A549 (cell line): ENCODE measurements at regions not wholly inside any gene's neighbourhood (a gene's known extent, or its start where the extent isn't known, plus 50 kb on each side); places are given as distances from the start of the nearest gene placed in this dataset.

ENCODE experiments used
- ATAC-seq, 2 experiments: fragments of 200-7000 bp in 1 of 2; fragments of >200 bp in 1 of 2; cut with Nextera tagmentation in 1 of 2; cut with Tn5 transposase in 1 of 2; 3 replicates each; pipeline versions ENCODE4 v1.8.0 to v1.9.1; 2018 to 2020; ENCODE audit warnings: mild to moderate bottlenecking in 1 of 2, moderate library complexity in 1 of 2
- CTCF ChIA-PET: fragments of 300-600 bp; sonication (Branson Sonifier 250); formaldehyde crosslinking; extraction: SDS; loops from one replicate; lab custom pipeline; 2021; ENCODE audit warnings: antibody characterized with exemption, inconsistent platforms; lab: Yijun Ruan, JAX
- POLR2A ChIA-PET: fragments of 350-600 bp; formaldehyde crosslinking; extraction: SDS; loops from one replicate; lab custom pipeline; 2021; ENCODE audit warnings: antibody characterized with exemption, inconsistent platforms; lab: Yijun Ruan, JAX
- DNase-seq, 2 experiments: peaks; one replicate each; pipeline versions ENCODE4 v3.0.0 to v3.0.0-alpha.2; 2011 to 2016; ENCODE audit warnings: low read depth in 1 of 2, low spot score in 1 of 2
- FAIRE-seq: peaks from 2 replicates; lab custom pipeline; 2011; peaks lifted over from hg19 to GRCh38; lab: Jason Lieb, UNC
- H3K27ac ChIP-seq, 2 experiments: fragments of >200 bp; sonication (Bioruptor Twin); formaldehyde crosslinking; 3 replicates each; pipeline ENCODE4 v1.5.1; 2016 to 2017
- H3K4me1 ChIP-seq: fragments of >200 bp; sonication (Bioruptor Twin); formaldehyde crosslinking; 3 replicates; pipeline ENCODE4 v1.6.1; 2016
- H3K4me2 ChIP-seq: fragments of >200 bp; sonication (Bioruptor Twin); formaldehyde crosslinking; 3 replicates; pipeline ENCODE4 v1.6.1; 2016
- H3K4me3 ChIP-seq: fragments of >200 bp; sonication (Bioruptor Twin); formaldehyde crosslinking; 3 replicates; pipeline ENCODE4 v1.5.1; 2016
- H3K9me3 ChIP-seq: fragments of >200 bp; sonication (Bioruptor Twin); formaldehyde crosslinking; 3 replicates; pipeline ENCODE4 v1.6.1; 2016
- BCL3 ChIP-seq: fragments of >200 bp; sonication (Bioruptor Twin); formaldehyde crosslinking; IDR thresholded peaks from 3 replicates; pipeline ENCODE4 v1.6.1; 2016
- CHD2 ChIP-seq: fragments of 150-350 bp; IDR thresholded peaks from 2 replicates; pipeline ENCODE4 v1.6.1; 2014; ENCODE audit warnings: low read length; ENCODE audit not compliant: partially characterized antibody
- CHD4 ChIP-seq: fragments of 200-600 bp; sonication (generic); IDR thresholded peaks from 2 replicates; pipeline ENCODE4 v1.6.1; 2016; ENCODE audit warnings: antibody characterized with exemption, mild to moderate bottlenecking, borderline replicate concordance
- E2F6 ChIP-seq: IDR thresholded peaks from 2 replicates; pipeline ENCODE4 v1.6.1; 2012; ENCODE audit warnings: low read depth, borderline replicate concordance
- EP300 ChIP-seq, 2 experiments: fragments of >200 bp; sonication (Bioruptor Twin); formaldehyde crosslinking; IDR thresholded peaks; 2 replicates in 1 of 2; 3 replicates in 1 of 2; pipeline ENCODE4 v1.6.1; 2016 to 2017
- FOSL2 ChIP-seq, 2 experiments: fragments of 450-650 bp in 1 of 2; fragments of >200 bp in 1 of 2; sonication (Bioruptor Twin) in 1 of 2; formaldehyde crosslinking; IDR thresholded peaks; 2 replicates each; pipeline versions ENCODE4 v1.5.0 to v1.6.1; 2016 to 2020; ENCODE audit warnings: mild to moderate bottlenecking in 1 of 2, moderate library complexity in 1 of 2
- FOXS1 ChIP-seq: fragments of 250-450 bp; sonication (Bioruptor Pico); IDR thresholded peaks from 2 replicates; pipeline ENCODE4 v1.5.0; 2020; ENCODE audit warnings: mild to moderate bottlenecking, moderate library complexity
- GATA3 ChIP-seq: IDR thresholded peaks from 2 replicates; pipeline ENCODE4 v1.6.1; 2012; ENCODE audit warnings: borderline replicate concordance
- HES2 ChIP-seq: fragments of >200 bp; sonication (Bioruptor Twin); formaldehyde crosslinking; IDR thresholded peaks from 2 replicates; pipeline ENCODE4 v1.6.1; 2016
- JUN ChIP-seq, 2 experiments: fragments of >200 bp; sonication (Bioruptor Twin); formaldehyde crosslinking; IDR thresholded peaks; 2 replicates in 1 of 2; 3 replicates in 1 of 2; pipeline ENCODE4 v1.6.1; 2016 to 2017
- KDM5A ChIP-seq: fragments of 200-600 bp; sonication (generic); IDR thresholded peaks from 2 replicates; pipeline ENCODE4 v1.6.1; 2016; ENCODE audit warnings: antibody characterized with exemption, mild to moderate bottlenecking
- MAFK ChIP-seq: fragments of 450-650 bp; IDR thresholded peaks from 2 replicates; pipeline ENCODE4 v1.6.1; 2014; ENCODE audit not compliant: partially characterized antibody
- MAZ ChIP-seq: fragments of 150-350 bp; IDR thresholded peaks from 2 replicates; pipeline ENCODE4 v1.6.1; 2014; ENCODE audit warnings: antibody characterized with exemption, low read depth, low read length, borderline replicate concordance
- MYC ChIP-seq: IDR thresholded peaks from 2 replicates; pipeline ENCODE4 v1.6.1; 2012; ENCODE audit warnings: mild to moderate bottlenecking, inconsistent platforms, low read length, improper control_type of control experiment, borderline replicate concordance
- NFE2L2 ChIP-seq: fragments of 150-350 bp; conservative IDR thresholded peaks from 2 replicates; pipeline ENCODE4 v1.6.1; 2014; ENCODE audit warnings: low read length
- NR3C1 ChIP-seq: fragments of >200 bp; sonication (Bioruptor Twin); formaldehyde crosslinking; IDR thresholded peaks from 3 replicates; pipeline ENCODE4 v1.6.1; 2017
- POLR2AphosphoS2 ChIP-seq: conservative IDR thresholded peaks from 2 replicates; pipeline ENCODE4 v1.6.1; 2012; ENCODE audit warnings: low read length, improper control_type of control experiment, inconsistent platforms
- RNF2 ChIP-seq: fragments of 200-600 bp; sonication (generic); IDR thresholded peaks from 2 replicates; pipeline ENCODE4 v1.6.1; 2016; ENCODE audit warnings: low read depth, mild to moderate bottlenecking, antibody characterized with exemption, moderate library complexity, borderline replicate concordance
- ZFP36 ChIP-seq: fragments of 450-650 bp; IDR thresholded peaks from 2 replicates; pipeline ENCODE4 v1.6.1; 2014; ENCODE audit warnings: borderline replicate concordance; ENCODE audit not compliant: partially characterized antibody
- ZNF302 ChIP-seq: fragments of 250-450 bp; sonication (Bioruptor Pico); IDR thresholded peaks from 2 replicates; pipeline ENCODE4 v1.9.0; 2021; ENCODE audit warnings: inconsistent platforms, mild to moderate bottlenecking, moderate library complexity
- ZSCAN20 ChIP-seq: fragments of 250-450 bp; sonication (Bioruptor Pico); IDR thresholded peaks from 2 replicates; pipeline ENCODE4 v1.8.0; 2022; ENCODE audit warnings: mild to moderate bottlenecking, moderate library complexity
- WGBS: methylation state at CpG from one replicate; pipeline ENCODE4 v1.1.6; 2017; ENCODE audit errors: missing lambda C conversion rate; 5-methylcytosine and 5-hydroxymethylcytosine counted together
- TF ChIP-seq, protein P1 (sequence below): fragments of 250-450 bp; sonication (Bioruptor Pico); IDR thresholded peaks from 2 replicates; pipeline ENCODE4 v1.5.0; 2020; ENCODE audit warnings: low read depth, mild to moderate bottlenecking, moderate library complexity
- TF ChIP-seq, protein P2 (sequence below): fragments of 150-350 bp; IDR thresholded peaks from 2 replicates; pipeline ENCODE4 v1.6.1; 2014; ENCODE audit warnings: low read depth, mild to moderate bottlenecking, low read length
- TF ChIP-seq, protein P3 (sequence below): IDR thresholded peaks from 2 replicates; pipeline ENCODE4 v1.6.1; 2012

DNA sequence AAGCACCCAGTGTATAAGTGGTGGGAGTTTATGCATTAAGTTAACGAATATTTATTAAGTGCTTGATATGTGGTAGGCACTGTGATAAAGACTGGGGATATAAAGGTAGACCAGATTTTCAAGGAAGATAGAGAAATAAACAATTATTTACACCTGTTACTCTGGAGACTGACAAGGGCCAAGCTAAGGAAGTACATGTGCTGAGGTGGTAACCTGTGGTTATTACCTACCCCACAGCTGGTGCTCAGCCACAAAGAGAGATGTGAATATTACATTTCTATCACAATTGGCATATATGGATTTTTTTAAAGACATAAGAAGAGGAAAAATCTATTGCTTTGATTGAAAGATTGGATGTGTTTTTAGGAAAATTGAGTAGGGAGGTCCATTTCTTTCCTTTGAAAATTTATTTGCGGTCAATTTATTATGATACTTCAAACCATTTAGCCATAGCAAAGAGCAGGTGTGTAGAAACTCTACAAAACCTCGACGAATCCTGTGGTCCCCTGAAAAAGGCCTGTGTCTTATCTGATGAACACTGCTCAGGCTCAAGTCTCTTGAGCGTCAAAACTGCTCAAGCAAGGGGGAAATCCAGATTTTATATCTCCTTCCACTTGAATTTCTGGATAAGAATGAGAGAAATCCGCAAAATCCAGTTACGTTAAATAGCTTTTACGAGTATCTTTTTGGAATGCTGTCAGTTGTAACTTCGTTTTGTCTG, 217.7 kb upstream of the HAND2 start:
- no peak overlapping the region for H3K27ac ChIP-seq
- TF ChIP-seq, protein P1, sequence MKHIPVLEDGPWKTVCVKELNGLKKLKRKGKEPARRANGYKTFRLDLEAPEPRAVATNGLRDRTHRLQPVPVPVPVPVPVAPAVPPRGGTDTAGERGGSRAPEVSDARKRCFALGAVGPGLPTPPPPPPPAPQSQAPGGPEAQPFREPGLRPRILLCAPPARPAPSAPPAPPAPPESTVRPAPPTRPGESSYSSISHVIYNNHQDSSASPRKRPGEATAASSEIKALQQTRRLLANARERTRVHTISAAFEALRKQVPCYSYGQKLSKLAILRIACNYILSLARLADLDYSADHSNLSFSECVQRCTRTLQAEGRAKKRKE (CRISPR knock-in tag): no peak
- TF ChIP-seq MAFK: no peak
- no peak for TF ChIP-seq EP300 (IDR thresholded peaks at IDR 0.05)
- no peak for TF ChIP-seq FOXS1
- TF ChIP-seq ZFP36: no peak
- TF ChIP-seq MAZ: no peak
- no peak for TF ChIP-seq HES2
- no peak for TF ChIP-seq KDM5A
- TF ChIP-seq, protein P2, sequence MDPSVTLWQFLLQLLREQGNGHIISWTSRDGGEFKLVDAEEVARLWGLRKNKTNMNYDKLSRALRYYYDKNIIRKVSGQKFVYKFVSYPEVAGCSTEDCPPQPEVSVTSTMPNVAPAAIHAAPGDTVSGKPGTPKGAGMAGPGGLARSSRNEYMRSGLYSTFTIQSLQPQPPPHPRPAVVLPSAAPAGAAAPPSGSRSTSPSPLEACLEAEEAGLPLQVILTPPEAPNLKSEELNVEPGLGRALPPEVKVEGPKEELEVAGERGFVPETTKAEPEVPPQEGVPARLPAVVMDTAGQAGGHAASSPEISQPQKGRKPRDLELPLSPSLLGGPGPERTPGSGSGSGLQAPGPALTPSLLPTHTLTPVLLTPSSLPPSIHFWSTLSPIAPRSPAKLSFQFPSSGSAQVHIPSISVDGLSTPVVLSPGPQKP: no peak
- TF ChIP-seq BCL3: no peak
- no peak for TF ChIP-seq E2F6
- TF ChIP-seq, protein P3, sequence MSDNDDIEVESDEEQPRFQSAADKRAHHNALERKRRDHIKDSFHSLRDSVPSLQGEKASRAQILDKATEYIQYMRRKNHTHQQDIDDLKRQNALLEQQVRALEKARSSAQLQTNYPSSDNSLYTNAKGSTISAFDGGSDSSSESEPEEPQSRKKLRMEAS: no peak
- TF ChIP-seq MYC: no peak
- no peak for TF ChIP-seq FOSL2 (IDR thresholded peaks at IDR 0.05)
- TF ChIP-seq FOSL2 (CRISPR knock-in tag; IDR thresholded peaks at IDR 0.05): no peak
- no peak for TF ChIP-seq ZSCAN20
- TF ChIP-seq POLR2AphosphoS2: no peak
- TF ChIP-seq RNF2: no peak
- TF ChIP-seq CHD2: no peak
- no peaks in the 10 kb centered on the region; the same call in 2 of the 3 replicates for H3K9me3 ChIP-seq
- no peak overlapping the region for H3K4me3 ChIP-seq
- ChIA-PET CTCF (interaction anchor here (0.6 kb wide), 1 partner anchor 171 kb away, joined by 3 read pairs; no protein-coding TSS in a partner anchor), POLR2A (no interaction called here)
- H3K4me2 ChIP-seq: no peak overlapping the region
- ATAC-seq: no peak
- no peaks in the 10 kb centered on the region for H3K4me1 ChIP-seq
- 56% methylated on average over 9 of the region's 9 CpGs for WGBS
- no peak for FAIRE-seq
- DNase-seq: no peak

DNA sequence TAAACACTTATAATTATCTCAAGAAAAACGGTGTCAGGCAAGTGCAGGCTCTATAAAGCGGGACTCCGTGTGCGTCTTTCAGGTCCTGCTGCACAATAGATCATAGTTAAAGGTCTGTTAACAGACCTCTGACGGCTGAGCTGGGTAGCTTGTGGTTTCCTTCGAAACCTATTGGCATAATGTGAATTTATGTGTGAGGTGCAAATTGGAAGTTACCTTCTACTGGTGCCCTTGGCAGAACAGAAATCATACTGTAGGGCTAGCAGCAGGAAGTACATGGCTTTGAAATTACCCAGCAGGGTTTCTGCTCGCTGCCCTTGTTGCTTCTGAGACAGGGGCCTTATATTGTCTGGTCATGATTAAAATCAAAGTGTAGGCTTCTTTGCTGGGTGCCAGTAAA, 216.4 kb upstream of the HAND2 start:
- no peaks in the 10 kb centered on the region; the same call in 2 of the 3 replicates for H3K9me3 ChIP-seq
- no peak overlapping the region for H3K27ac ChIP-seq
- WGBS: 73% methylated on average over 7 of the region's 7 CpGs
- ChIA-PET CTCF (no interaction called here), POLR2A (no interaction called here)
- FAIRE-seq (no peak), DNase-seq (no peak), ATAC-seq (no peak)
- no peak for TF ChIP-seq NFE2L2
- no peak for TF ChIP-seq NR3C1
- no peak for TF ChIP-seq GATA3
- no peak for TF ChIP-seq ZNF302
- TF ChIP-seq EP300 (IDR thresholded peaks at IDR 0.05): no peak
- no peak for TF ChIP-seq CHD4
- no peak for TF ChIP-seq JUN (IDR thresholded peaks at IDR 0.05)
- H3K4me2 ChIP-seq: no peak overlapping the region
- H3K4me1 ChIP-seq: no peaks in the 10 kb centered on the region
- H3K4me3 ChIP-seq: no peak overlapping the region
